ENCODE measurements at regions not wholly inside any gene's neighbourhood (a gene's known extent, or its start where the extent isn't known, plus 50 kb on each side); places are given as distances from the start of the nearest gene placed in this dataset.

GRCh38 chr18:77980275-77980674 lies 730.6 kb downstream of the GALR1 start:
- TF ChIP-seq POLR2AphosphoS5 (IDR thresholded peaks at IDR 0.05; ENCODE audit: low read depth, low read length) (no peak), POLR2A (IDR thresholded peaks at IDR 0.05; ENCODE audit: low read depth, low read length) (no peak)

Data from GM12892 (cell line).